GM12878 (cell line): ENCODE measurements at regions not wholly inside any gene's neighbourhood (a gene's known extent, or its start where the extent isn't known, plus 50 kb on each side); places are given as distances from the start of the nearest gene placed in this dataset.

Experiments
- POLR2A ChIP-seq: IDR thresholded peaks from 2 replicates; pipeline ENCODE4 v1.6.1; 2011; ENCODE audit warnings: low read depth, mild to moderate bottlenecking, low read length
- SIN3A ChIP-seq: IDR thresholded peaks from 2 replicates; pipeline ENCODE4 v1.6.1; 2012; ENCODE audit warnings: low read depth, low read length, improper control_type of control experiment
- YY1 ChIP-seq: IDR thresholded peaks from 2 replicates; pipeline ENCODE4 v1.6.1; 2011; ENCODE audit warnings: low read depth, mild to moderate bottlenecking, low read length
- TF ChIP-seq, protein P1 (sequence below), 3 experiments: IDR thresholded peaks in 2 of 3; conservative IDR thresholded peaks in 1 of 3; 2 replicates each; pipeline ENCODE4 v1.5.1; 2011; ENCODE audit warnings: low read depth in 3 of 3, low read length in 3 of 3, mild to moderate bottlenecking in 3 of 3, control low read depth in 2 of 3, moderate library complexity in 2 of 3, inconsistent platforms in 1 of 3, mixed read lengths in 1 of 3; ENCODE audit not compliant: control insufficient read depth in 2 of 3, insufficient read depth in 1 of 3; ENCODE audit errors: extremely low read depth in 1 of 3

DNA sequence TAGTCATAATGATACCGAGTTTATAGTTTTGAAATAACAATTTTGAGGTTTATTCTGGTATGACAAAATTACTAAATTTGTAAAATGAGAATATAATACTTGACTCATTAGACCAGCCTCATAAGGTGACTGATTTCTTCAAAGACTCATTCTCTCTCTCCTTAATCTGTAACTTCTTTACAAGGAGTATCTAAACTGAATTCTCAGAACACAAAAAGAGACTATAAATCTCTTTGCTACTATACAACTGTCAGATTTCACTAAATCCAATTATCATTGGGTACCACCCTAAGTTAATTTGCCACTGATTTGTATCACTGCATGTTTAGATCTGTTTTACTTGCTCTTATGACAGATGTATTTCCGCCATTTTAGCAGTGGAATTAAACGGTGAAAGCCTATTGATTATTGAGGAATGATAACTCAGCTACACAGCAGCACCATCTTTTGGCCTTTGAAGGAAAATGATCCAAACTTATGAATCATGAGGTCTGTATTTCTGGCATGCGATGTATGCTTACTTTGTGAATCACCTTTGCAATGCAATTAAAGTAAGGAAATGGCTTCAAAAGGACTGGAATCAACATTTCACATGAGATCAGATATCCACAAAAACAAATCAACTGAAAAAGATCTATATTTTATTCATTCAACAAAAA is 161.2 kb downstream of the RERGL start:
- TF ChIP-seq YY1: no peak
- TF ChIP-seq, protein P1, sequence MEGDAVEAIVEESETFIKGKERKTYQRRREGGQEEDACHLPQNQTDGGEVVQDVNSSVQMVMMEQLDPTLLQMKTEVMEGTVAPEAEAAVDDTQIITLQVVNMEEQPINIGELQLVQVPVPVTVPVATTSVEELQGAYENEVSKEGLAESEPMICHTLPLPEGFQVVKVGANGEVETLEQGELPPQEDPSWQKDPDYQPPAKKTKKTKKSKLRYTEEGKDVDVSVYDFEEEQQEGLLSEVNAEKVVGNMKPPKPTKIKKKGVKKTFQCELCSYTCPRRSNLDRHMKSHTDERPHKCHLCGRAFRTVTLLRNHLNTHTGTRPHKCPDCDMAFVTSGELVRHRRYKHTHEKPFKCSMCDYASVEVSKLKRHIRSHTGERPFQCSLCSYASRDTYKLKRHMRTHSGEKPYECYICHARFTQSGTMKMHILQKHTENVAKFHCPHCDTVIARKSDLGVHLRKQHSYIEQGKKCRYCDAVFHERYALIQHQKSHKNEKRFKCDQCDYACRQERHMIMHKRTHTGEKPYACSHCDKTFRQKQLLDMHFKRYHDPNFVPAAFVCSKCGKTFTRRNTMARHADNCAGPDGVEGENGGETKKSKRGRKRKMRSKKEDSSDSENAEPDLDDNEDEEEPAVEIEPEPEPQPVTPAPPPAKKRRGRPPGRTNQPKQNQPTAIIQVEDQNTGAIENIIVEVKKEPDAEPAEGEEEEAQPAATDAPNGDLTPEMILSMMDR (IDR thresholded peaks at IDR 0.05 in 2 of 3, conservative IDR thresholded peaks at IDR 0.05 in 1 of 3; ENCODE audit: control insufficient read depth in 2 of 3, extremely low read depth in 1 of 3, insufficient read depth in 1 of 3, low read depth in 3 of 3, low read length in 3 of 3): no peak
- no peak for TF ChIP-seq SIN3A
- TF ChIP-seq POLR2A: no peak
